ENCODE measurements at regions not wholly inside any gene's neighbourhood (a gene's known extent, or its start where the extent isn't known, plus 50 kb on each side); places are given as distances from the start of the nearest gene placed in this dataset.

GRCh38 chr7:47191876-47192291, 390.0 kb downstream of the TNS3 start:
- peak; percentile 34 for DNase-seq (ENCODE audit: low read depth)
- no peak for TF ChIP-seq CTCF (IDR thresholded peaks at IDR 0.05; ENCODE audit: control insufficient read depth, extremely low read depth, insufficient read depth)
- H3K4me3 ChIP-seq (ENCODE audit: low read depth, low read length), result no peak overlapping the region

- TF ChIP-seq CTCF (IDR thresholded peaks at IDR 0.05; ENCODE audit: control insufficient read depth, extremely low read depth, insufficient read depth), result no peak
- no peak overlapping the region for H3K4me3 ChIP-seq (ENCODE audit: low read depth, low read length)
- DNase-seq (ENCODE audit: low read depth), result no peak
Measured at GRCh38 chr7:47191316-47191715, 390.6 kb downstream of the TNS3 start.

- no peak overlapping the region for H3K4me3 ChIP-seq (ENCODE audit: low read depth, low read length)
- DNase-seq (ENCODE audit: low read depth), result no peak
- TF ChIP-seq CTCF (IDR thresholded peaks at IDR 0.05; ENCODE audit: control insufficient read depth, extremely low read depth, insufficient read depth), result no peak
Measured at GRCh38 chr7:47190462-47190861, 391.4 kb downstream of the TNS3 start.

GRCh38 chr7:47188653-47189315, 393.1 kb downstream of the TNS3 start:
- no peak for DNase-seq (ENCODE audit: low read depth)
- no peak for TF ChIP-seq CTCF (IDR thresholded peaks at IDR 0.05; ENCODE audit: control insufficient read depth, extremely low read depth, insufficient read depth)
- H3K4me3 ChIP-seq (ENCODE audit: low read depth, low read length), result no peak overlapping the region

- H3K4me3 ChIP-seq (ENCODE audit: low read depth, low read length), result no peak overlapping the region
- no peak for DNase-seq (ENCODE audit: low read depth)
- TF ChIP-seq CTCF (IDR thresholded peaks at IDR 0.05; ENCODE audit: control insufficient read depth, extremely low read depth, insufficient read depth), result no peak
Measured at GRCh38 chr7:47188136-47188535, 393.8 kb downstream of the TNS3 start.

GRCh38 chr7:47186316-47186715, 395.6 kb downstream of the TNS3 start:
- no peak overlapping the region for H3K4me3 ChIP-seq (ENCODE audit: low read depth, low read length)
- no peak for DNase-seq (ENCODE audit: low read depth)
- no peak for TF ChIP-seq CTCF (IDR thresholded peaks at IDR 0.05; ENCODE audit: control insufficient read depth, extremely low read depth, insufficient read depth)

- no peak for TF ChIP-seq CTCF (IDR thresholded peaks at IDR 0.05; ENCODE audit: control insufficient read depth, extremely low read depth, insufficient read depth)
- no peak for DNase-seq (ENCODE audit: low read depth)
- no peak overlapping the region for H3K4me3 ChIP-seq (ENCODE audit: low read depth, low read length)
Measured at GRCh38 chr7:47185839-47186238, 396.1 kb downstream of the TNS3 start.
